ENCODE measurements at regions not wholly inside any gene's neighbourhood (a gene's known extent, or its start where the extent isn't known, plus 50 kb on each side); places are given as distances from the start of the nearest gene placed in this dataset.

DNA sequence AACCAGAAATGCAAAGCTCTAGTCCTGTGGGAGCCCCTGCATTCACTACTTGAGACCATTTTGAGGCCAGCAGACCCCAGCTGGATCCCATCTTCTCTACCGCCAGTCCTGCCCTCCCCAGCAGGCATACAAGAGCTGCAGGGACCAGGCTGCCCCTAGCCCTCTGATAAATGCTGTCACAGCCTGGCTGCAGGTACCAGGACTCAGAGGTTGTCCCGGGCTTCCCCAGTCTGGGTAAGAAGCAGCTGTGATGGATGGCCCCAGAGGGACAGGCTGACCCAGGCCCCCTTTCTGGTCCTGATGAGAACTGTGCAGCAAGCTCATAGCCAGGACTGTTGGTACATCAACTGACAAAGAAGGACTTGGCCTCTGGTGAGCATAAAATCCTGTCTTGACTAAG, 132.9 kb upstream of the APCDD1 start:
- Histone ChIP-seq H3K36me3 (no peaks in the 10 kb centered on the region), H3K4me1 (peaks cover 0 to 4% of the 10 kb centered on the region in 2 donors), H3K27me3 (no peaks in the 10 kb centered on the region), H3K9me3 (no peaks in the 10 kb centered on the region), H3K4me3 (no peak overlapping the region), H3K27ac (no peak overlapping the region)
- intact Hi-C loops (cut with DNase I; ENCODE audit: low total_unique reads) = no loop called here
- no peak for DNase-seq (ENCODE audit: low spot score in 2 of 2)
- TF ChIP-seq POLR2AphosphoS5 (IDR thresholded peaks at IDR 0.05) (no peak), POLR2A (IDR thresholded peaks at IDR 0.05) (no peak), CTCF (IDR thresholded peaks at IDR 0.05) (no peak)

GRCh38 chr18:10322004-10322403, 132.4 kb upstream of the APCDD1 start:
- intact Hi-C loops (cut with DNase I; ENCODE audit: low total_unique reads) = loop anchor here (2.0 kb wide), 1 partner anchor 35 kb away; no protein-coding TSS in a partner anchor
- no peaks in the 10 kb centered on the region for H3K9me3 ChIP-seq
- DNase-seq (ENCODE audit: low spot score in 2 of 2) = no peak
- TF ChIP-seq POLR2AphosphoS5 (IDR thresholded peaks at IDR 0.05) (no peak), POLR2A (IDR thresholded peaks at IDR 0.05) (no peak), CTCF (IDR thresholded peaks at IDR 0.05) (no peak)
- H3K27ac ChIP-seq = no peak overlapping the region
- H3K4me1 ChIP-seq = peaks cover 0 to 4% of the 10 kb centered on the region in 2 donors
- H3K27me3 ChIP-seq = no peaks in the 10 kb centered on the region
- H3K36me3 ChIP-seq = no peaks in the 10 kb centered on the region
- H3K4me3 ChIP-seq = no peak overlapping the region

- H3K4me1 ChIP-seq = peaks cover 0 to 4% of the 10 kb centered on the region in 2 donors
- H3K36me3 ChIP-seq = no peaks in the 10 kb centered on the region
- H3K4me3 ChIP-seq = no peak overlapping the region
- intact Hi-C loops (cut with DNase I; ENCODE audit: low total_unique reads) = loop anchor here (2.0 kb wide), 1 partner anchor 34 kb away; no protein-coding TSS in a partner anchor
- no peak overlapping the region for H3K27ac ChIP-seq
- no peak for DNase-seq (ENCODE audit: low spot score in 2 of 2)
- no peaks in the 10 kb centered on the region for H3K9me3 ChIP-seq
- TF ChIP-seq POLR2AphosphoS5 (IDR thresholded peaks at IDR 0.05) (no peak), POLR2A (IDR thresholded peaks at IDR 0.05) (no peak), CTCF (IDR thresholded peaks at IDR 0.05) (no peak)
- no peaks in the 10 kb centered on the region for H3K27me3 ChIP-seq
Observed at GRCh38 chr18:10322435-10322834, 132.0 kb upstream of the APCDD1 start.

- Histone ChIP-seq H3K4me1 (no peaks in the 10 kb centered on the region), H3K9me3 (no peaks in the 10 kb centered on the region), H3K36me3 (no peaks in the 10 kb centered on the region), H3K27me3 (no peaks in the 10 kb centered on the region), H3K27ac (no peak overlapping the region), H3K4me3 (no peak overlapping the region)
- intact Hi-C loops (cut with DNase I; ENCODE audit: low total_unique reads) = no loop called here
- no peak for TF ChIP-seq POLR2AphosphoS5 (IDR thresholded peaks at IDR 0.05)
- TF ChIP-seq CTCF (IDR thresholded peaks at IDR 0.05) = no peak
- TF ChIP-seq POLR2A (IDR thresholded peaks at IDR 0.05) = no peak
- DNase-seq (ENCODE audit: low spot score in 2 of 2) = no peak
Observed at GRCh38 chr18:10329101-10329500, 125.3 kb upstream of the APCDD1 start.

DNA sequence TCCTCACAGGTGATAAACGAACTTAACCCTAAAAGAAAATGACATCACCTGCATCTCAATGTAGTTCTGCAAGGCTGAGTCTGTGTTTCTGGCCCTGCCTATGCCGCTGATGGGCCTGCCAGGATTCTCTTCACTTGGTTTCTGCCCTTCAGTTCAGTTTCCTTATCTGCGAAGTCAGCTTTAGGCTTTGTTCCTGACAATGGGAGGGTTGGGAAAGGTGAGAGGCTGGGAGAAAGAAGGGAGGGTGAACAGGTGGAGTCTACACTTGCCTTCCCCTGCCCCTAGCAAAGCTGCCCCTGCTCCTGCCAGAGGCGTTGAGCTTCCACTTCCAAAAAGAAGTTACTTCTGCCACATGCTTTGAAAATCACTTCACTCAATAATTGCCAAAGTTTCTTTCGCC, 124.0 kb upstream of the APCDD1 start:
- Histone ChIP-seq H3K36me3 (no peaks in the 10 kb centered on the region), H3K27me3 (no peaks in the 10 kb centered on the region), H3K9me3 (no peaks in the 10 kb centered on the region), H3K4me1 (no peaks in the 10 kb centered on the region), H3K27ac (no peak overlapping the region), H3K4me3 (no peak overlapping the region)
- TF ChIP-seq CTCF (IDR thresholded peaks at IDR 0.05) (no peak), POLR2A (IDR thresholded peaks at IDR 0.05) (no peak), POLR2AphosphoS5 (IDR thresholded peaks at IDR 0.05) (no peak)
- no peak for DNase-seq (ENCODE audit: low spot score in 2 of 2)
- intact Hi-C loops (cut with DNase I; ENCODE audit: low total_unique reads) = no loop called here

Data from breast epithelium (tissue), 4 donors.